ENCODE measurements at regions not wholly inside any gene's neighbourhood (a gene's known extent, or its start where the extent isn't known, plus 50 kb on each side); places are given as distances from the start of the nearest gene placed in this dataset.

DNA sequence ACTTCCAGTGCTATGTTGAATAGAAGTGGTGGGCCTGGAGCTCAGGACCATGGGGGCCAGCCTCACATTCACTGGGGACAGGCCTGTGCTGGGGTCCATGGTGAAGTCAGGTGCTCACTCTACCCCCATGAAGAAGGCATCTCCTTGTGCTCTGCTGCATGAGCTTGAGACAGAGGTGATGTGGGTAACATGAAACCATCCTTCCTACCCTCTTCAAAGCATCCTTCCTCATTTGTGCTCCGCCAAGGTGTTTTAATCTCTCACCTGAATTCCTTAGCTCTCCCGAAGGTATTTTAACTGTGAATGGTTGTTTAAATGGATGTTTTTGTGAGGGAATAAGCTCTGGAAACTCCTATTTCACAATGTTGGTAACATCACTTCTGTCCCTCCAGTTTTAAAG lies 209.6 kb upstream of the PCSK2 start:
- no peak overlapping the region for H3K27ac ChIP-seq
- H3K9me3 ChIP-seq, result no peaks in the 10 kb centered on the region
- no peak for DNase-seq
- WGBS, 2 donors, result 59 to 62% methylated on average over 2 of the region's 2 CpGs
- H3K27me3 ChIP-seq, result no peaks in the 10 kb centered on the region
- no peak overlapping the region for H3K4me3 ChIP-seq
- intact Hi-C loops (cut with DNase I), result no loop called here
- H3K36me3 ChIP-seq, result no peaks in the 10 kb centered on the region
- no peaks in the 10 kb centered on the region for H3K4me1 ChIP-seq
- no peak for TF ChIP-seq EP300 (IDR thresholded peaks at IDR 0.05)
- TF ChIP-seq, protein P1, sequence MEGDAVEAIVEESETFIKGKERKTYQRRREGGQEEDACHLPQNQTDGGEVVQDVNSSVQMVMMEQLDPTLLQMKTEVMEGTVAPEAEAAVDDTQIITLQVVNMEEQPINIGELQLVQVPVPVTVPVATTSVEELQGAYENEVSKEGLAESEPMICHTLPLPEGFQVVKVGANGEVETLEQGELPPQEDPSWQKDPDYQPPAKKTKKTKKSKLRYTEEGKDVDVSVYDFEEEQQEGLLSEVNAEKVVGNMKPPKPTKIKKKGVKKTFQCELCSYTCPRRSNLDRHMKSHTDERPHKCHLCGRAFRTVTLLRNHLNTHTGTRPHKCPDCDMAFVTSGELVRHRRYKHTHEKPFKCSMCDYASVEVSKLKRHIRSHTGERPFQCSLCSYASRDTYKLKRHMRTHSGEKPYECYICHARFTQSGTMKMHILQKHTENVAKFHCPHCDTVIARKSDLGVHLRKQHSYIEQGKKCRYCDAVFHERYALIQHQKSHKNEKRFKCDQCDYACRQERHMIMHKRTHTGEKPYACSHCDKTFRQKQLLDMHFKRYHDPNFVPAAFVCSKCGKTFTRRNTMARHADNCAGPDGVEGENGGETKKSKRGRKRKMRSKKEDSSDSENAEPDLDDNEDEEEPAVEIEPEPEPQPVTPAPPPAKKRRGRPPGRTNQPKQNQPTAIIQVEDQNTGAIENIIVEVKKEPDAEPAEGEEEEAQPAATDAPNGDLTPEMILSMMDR (IDR thresholded peaks at IDR 0.05), result no peak
- no peak for TF ChIP-seq POLR2AphosphoS5 (IDR thresholded peaks at IDR 0.05)
- no peak for TF ChIP-seq POLR2A (IDR thresholded peaks at IDR 0.05)

DNA sequence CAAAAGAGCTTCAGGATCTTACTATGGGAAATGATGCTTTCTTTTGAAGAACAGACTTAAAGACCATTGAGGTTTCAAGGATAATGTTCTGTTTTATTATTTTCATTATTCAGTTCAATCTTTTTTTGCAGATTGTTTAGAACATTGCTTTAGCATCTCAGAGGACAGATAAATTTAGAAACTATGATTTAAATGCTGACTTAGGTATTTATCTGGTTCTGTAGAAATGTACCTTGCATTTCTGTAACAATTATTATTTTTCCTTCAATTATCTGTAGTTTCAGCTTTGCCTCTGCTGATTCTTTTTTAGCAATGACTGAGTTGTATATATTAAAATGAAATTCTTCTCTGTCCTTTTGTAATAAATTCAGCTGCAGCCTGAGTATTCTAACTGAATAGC lies 205.4 kb upstream of the PCSK2 start:
- intact Hi-C loops (cut with DNase I), result no loop called here
- no peak for DNase-seq
- Histone ChIP-seq H3K27me3 (no peaks in the 10 kb centered on the region), H3K4me1 (peaks cover 0 to 14% (median 8%) of the 10 kb centered on the region in 4 donors), H3K4me3 (no peak overlapping the region), H3K27ac (no peak overlapping the region), H3K36me3 (no peaks in the 10 kb centered on the region), H3K9me3 (no peaks in the 10 kb centered on the region)
- TF ChIP-seq POLR2A (IDR thresholded peaks at IDR 0.05), result no peak

DNA sequence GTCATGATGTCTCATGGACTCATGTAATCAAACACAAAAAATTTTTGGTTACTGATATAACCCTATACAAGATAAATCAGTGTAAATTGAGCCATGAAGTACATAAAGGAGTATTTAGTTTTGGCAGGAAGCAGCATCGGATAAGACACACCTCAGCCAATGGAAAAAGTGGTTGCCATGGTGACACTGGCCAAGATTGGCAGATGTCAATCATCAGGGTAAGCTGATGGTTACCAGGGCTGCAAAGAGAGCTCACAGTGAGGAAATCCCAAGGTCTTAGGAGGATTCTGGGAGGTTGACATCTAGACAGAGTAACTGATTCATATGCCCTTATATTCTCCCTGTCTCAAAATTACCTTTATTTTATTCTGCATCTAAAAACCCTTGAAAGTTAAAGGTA lies 203.8 kb upstream of the PCSK2 start:
- H3K27me3 ChIP-seq, result no peaks in the 10 kb centered on the region
- H3K4me3 ChIP-seq, result no peak overlapping the region
- no peak overlapping the region for H3K27ac ChIP-seq
- no peak for DNase-seq
- intact Hi-C loops (cut with DNase I), result no loop called here
- H3K9me3 ChIP-seq, result no peaks in the 10 kb centered on the region
- H3K4me1 ChIP-seq, result peaks cover 0 to 14% (median 8%) of the 10 kb centered on the region in 4 donors
- TF ChIP-seq, protein P1 (IDR thresholded peaks at IDR 0.05), result no peak
- TF ChIP-seq POLR2AphosphoS5 (IDR thresholded peaks at IDR 0.05), result no peak
- no peaks in the 10 kb centered on the region for H3K36me3 ChIP-seq
- WGBS, 2 donors, result 59 to 74% methylated on average over 1 of the region's 1 CpG

DNA sequence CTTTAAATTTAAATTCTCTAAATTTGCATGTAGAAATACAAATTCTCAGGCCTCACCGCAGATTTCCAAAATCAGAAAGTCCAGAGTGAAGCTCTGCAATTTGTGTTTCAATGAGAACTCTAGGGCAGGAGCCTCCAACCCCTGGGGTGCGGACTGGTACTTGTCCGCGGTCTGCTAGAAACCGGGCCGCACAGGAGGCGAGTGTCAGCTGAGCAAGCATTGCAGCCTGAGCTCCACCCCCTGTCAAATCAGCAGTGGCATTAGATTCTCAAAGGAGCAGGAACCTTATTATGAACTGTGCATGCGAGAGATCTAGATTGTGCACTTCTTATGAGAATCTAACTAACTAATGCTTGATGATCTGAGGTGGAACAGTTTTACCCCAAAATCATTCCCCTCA lies 203.0 kb upstream of the PCSK2 start:
- Histone ChIP-seq H3K9me3 (no peaks in the 10 kb centered on the region), H3K36me3 (no peaks in the 10 kb centered on the region), H3K27ac (no peak overlapping the region), H3K27me3 (no peaks in the 10 kb centered on the region), H3K4me3 (no peak overlapping the region), H3K4me1 (peaks cover 0 to 14% (median 8%) of the 10 kb centered on the region in 4 donors)
- TF ChIP-seq, protein P1 (IDR thresholded peaks at IDR 0.05), result no peak
- TF ChIP-seq POLR2AphosphoS5 (IDR thresholded peaks at IDR 0.05) (no peak), POLR2A (IDR thresholded peaks at IDR 0.05) (no peak), EP300 (IDR thresholded peaks at IDR 0.05) (no peak)
- 29 to 43% methylated on average over 8 of the region's 8 CpGs for WGBS, 2 donors
- DNase-seq, result no peak
- intact Hi-C loops (cut with DNase I), result no loop called here

DNA sequence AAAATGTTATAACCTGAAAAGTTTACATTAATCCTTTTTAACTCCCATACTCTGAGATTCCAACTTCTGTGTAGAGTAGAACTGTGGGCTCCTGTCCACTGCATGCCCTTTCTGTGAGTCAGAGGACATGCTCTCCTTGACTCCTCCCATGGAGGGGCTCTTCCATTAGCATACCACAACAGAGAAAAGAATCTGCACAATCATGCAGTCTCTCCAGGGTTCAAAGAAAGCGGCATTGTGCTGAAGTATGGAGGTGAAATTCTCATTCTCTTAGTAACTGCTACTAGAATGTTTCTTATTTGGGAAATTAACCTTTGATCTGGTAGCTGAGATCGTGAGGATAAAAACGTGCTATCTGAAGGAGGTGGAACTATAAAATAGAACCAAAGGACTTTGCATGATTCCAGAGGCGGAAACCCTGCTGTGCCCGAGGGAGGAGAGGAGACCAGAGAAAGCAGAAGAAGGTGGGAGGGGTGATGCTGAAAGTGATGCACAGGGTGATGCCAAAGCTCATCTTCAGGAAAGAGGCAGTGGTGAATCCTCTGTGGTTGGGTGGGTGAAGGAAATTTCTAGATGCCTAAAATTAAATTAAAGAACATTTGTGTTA lies 202.2 kb upstream of the PCSK2 start:
- peaks cover 0 to 14% (median 8%) of the 10 kb centered on the region in 4 donors for H3K4me1 ChIP-seq
- no peaks in the 10 kb centered on the region for H3K27me3 ChIP-seq
- intact Hi-C loops (cut with DNase I), result no loop called here
- peak overlapping the region in 1 of 4 donors; percentile 5 for H3K27ac ChIP-seq
- no peak overlapping the region for H3K4me3 ChIP-seq
- H3K9me3 ChIP-seq, result no peaks in the 10 kb centered on the region
- H3K36me3 ChIP-seq, result no peaks in the 10 kb centered on the region
- no peak for DNase-seq
- 43 to 47% methylated on average over 5 of the region's 5 CpGs for WGBS, 2 donors
- TF ChIP-seq, protein P1 (IDR thresholded peaks at IDR 0.05), result no peak
- TF ChIP-seq EP300 (IDR thresholded peaks at IDR 0.05) (no peak), POLR2A (IDR thresholded peaks at IDR 0.05) (no peak), POLR2AphosphoS5 (IDR thresholded peaks at IDR 0.05) (no peak)
